ENCODE measurements at regions not wholly inside any gene's neighbourhood (a gene's known extent, or its start where the extent isn't known, plus 50 kb on each side); places are given as distances from the start of the nearest gene placed in this dataset.

GRCh38 chr11:121931748-121932352 is 184.2 kb downstream of the BLID start (continued):
- no peak for TF ChIP-seq ZNF512B (CRISPR knock-in tag; IDR thresholded peaks at IDR 0.05; ENCODE audit: borderline replicate concordance)
- TF ChIP-seq ATF5 (CRISPR knock-in tag; IDR thresholded peaks at IDR 0.05; ENCODE audit: low read depth), result no peak
- TF ChIP-seq SETDB1 (CRISPR knock-in tag; IDR thresholded peaks at IDR 0.05; ENCODE audit: borderline replicate concordance), result no peak
- TF ChIP-seq ZNF136 (CRISPR knock-in tag; IDR thresholded peaks at IDR 0.05; ENCODE audit: low read depth), result peak; percentile 75; the same call in 1 of the 2 replicates
- TF ChIP-seq NRL (CRISPR knock-in tag; IDR thresholded peaks at IDR 0.05; ENCODE audit: borderline replicate concordance), result no peak
- no peak for TF ChIP-seq ATM (IDR thresholded peaks at IDR 0.05; ENCODE audit: borderline replicate concordance)
- peak; percentile 80; the same call in 1 of the 2 replicates for TF ChIP-seq ZNF12 (CRISPR knock-in tag; IDR thresholded peaks at IDR 0.05)
- TF ChIP-seq MIER2 (CRISPR knock-in tag; IDR thresholded peaks at IDR 0.05), result peak; percentile 79
- 0 out of 2 replicates have a peak, but pooled peaks have one; percentile 63 for TF ChIP-seq ZNF747 (CRISPR knock-in tag; IDR thresholded peaks at IDR 0.05; ENCODE audit: borderline replicate concordance)
- TF ChIP-seq REPIN1 (CRISPR knock-in tag; IDR thresholded peaks at IDR 0.05; ENCODE audit: borderline replicate concordance, low read depth), result peak; percentile 79
- TF ChIP-seq NFIC (IDR thresholded peaks at IDR 0.05; ENCODE audit: low read length), result peak; percentile 94
- no peak for TF ChIP-seq SRSF1 (optimal IDR thresholded peaks at IDR 0.05; ENCODE audit: low read depth, low read length)
- 0 out of 2 replicates have a peak, but pooled peaks have one; percentile 45 for TF ChIP-seq ZNF430 (CRISPR knock-in tag; IDR thresholded peaks at IDR 0.05)
- no peak for TF ChIP-seq MAF1 (CRISPR knock-in tag; IDR thresholded peaks at IDR 0.05; ENCODE audit: borderline replicate concordance)
- no peak for TF ChIP-seq NFATC3 (CRISPR knock-in tag; IDR thresholded peaks at IDR 0.05)
- 0 out of 2 replicates have a peak, but pooled peaks have one; percentile 37 for TF ChIP-seq KDM2A (CRISPR knock-in tag; IDR thresholded peaks at IDR 0.05; ENCODE audit: borderline replicate concordance, low read depth)
- no peak for TF ChIP-seq SYNCRIP (IDR thresholded peaks at IDR 0.05; ENCODE audit: insufficient read depth, low read depth, low read length)
- TF ChIP-seq MBD4 (IDR thresholded peaks at IDR 0.05; ENCODE audit: borderline replicate concordance, low read length), result peak; percentile 81; the same call in 1 of the 2 replicates
- peak; percentile 100 for TF ChIP-seq AHDC1 (CRISPR knock-in tag; IDR thresholded peaks at IDR 0.05; ENCODE audit: borderline replicate concordance)
- TF ChIP-seq MYNN (CRISPR knock-in tag; IDR thresholded peaks at IDR 0.05; ENCODE audit: low read depth), result no peak
- TF ChIP-seq ZKSCAN8 (CRISPR knock-in tag; IDR thresholded peaks at IDR 0.05; ENCODE audit: borderline replicate concordance), result peak; percentile 91

Data from HepG2 (cell line).